GM21619 (cell line): ENCODE measurements at regions not wholly inside any gene's neighbourhood (a gene's known extent, or its start where the extent isn't known, plus 50 kb on each side); places are given as distances from the start of the nearest gene placed in this dataset.
A peak's percentile ranks its signal among the peaks of the same experiment; 100 is the strongest.

Experiments used
- ATAC-seq: cut with Tn5 transposase; IDR thresholded peaks from one replicate; pipeline ENCODE4 v1.9.1; 2021; ENCODE audit not compliant: unreplicated experiment

GRCh38 chr3:81291586-81291985 is 469.9 kb downstream of the GBE1 start:
- ATAC-seq: no peak

- no peak for ATAC-seq
Measured at GRCh38 chr3:81289676-81290075, 471.8 kb downstream of the GBE1 start.

GRCh38 chr3:81279481-81280379 is 481.7 kb downstream of the GBE1 start:
- ATAC-seq: no peak

- no peak for ATAC-seq
Measured at GRCh38 chr3:81277853-81278252, 483.6 kb downstream of the GBE1 start.

- ATAC-seq: no peak
Measured at GRCh38 chr3:81274671-81275070, 486.8 kb downstream of the GBE1 start.

GRCh38 chr3:81270603-81271379 is 490.7 kb downstream of the GBE1 start:
- ATAC-seq: peak; percentile 98

- ATAC-seq: no peak
Measured at GRCh38 chr3:81268526-81268925, 492.9 kb downstream of the GBE1 start.

GRCh38 chr3:81261996-81262395 is 499.4 kb downstream of the GBE1 start:
- ATAC-seq: no peak

GRCh38 chr3:81255463-81255862 is 506.0 kb downstream of the GBE1 start:
- ATAC-seq: no peak

- no peak for ATAC-seq
Measured at GRCh38 chr3:81251096-81251495, 510.3 kb downstream of the GBE1 start.

GRCh38 chr3:81249540-81250029 is 511.9 kb downstream of the GBE1 start:
- ATAC-seq: peak; percentile 86

- no peak for ATAC-seq
Measured at GRCh38 chr3:81245501-81245900, 515.9 kb downstream of the GBE1 start.

- ATAC-seq: no peak
Measured at GRCh38 chr3:81245043-81245442, 516.4 kb downstream of the GBE1 start.

GRCh38 chr3:81244231-81244630 is 517.2 kb downstream of the GBE1 start:
- ATAC-seq: no peak

GRCh38 chr3:81242871-81243270 is 518.6 kb downstream of the GBE1 start:
- ATAC-seq: peak; percentile 75

GRCh38 chr3:81237181-81237580 is 524.3 kb downstream of the GBE1 start:
- ATAC-seq: no peak

GRCh38 chr3:81218023-81218422 is 543.4 kb downstream of the GBE1 start:
- ATAC-seq: no peak

- ATAC-seq: no peak
Measured at GRCh38 chr3:81217101-81217500, 544.3 kb downstream of the GBE1 start.

GRCh38 chr3:81216192-81216591 is 545.3 kb downstream of the GBE1 start:
- ATAC-seq: no peak

- ATAC-seq: no peak
Measured at GRCh38 chr3:81214631-81215030, 546.8 kb downstream of the GBE1 start.

- no peak for ATAC-seq
Measured at GRCh38 chr3:81199587-81199986, 561.9 kb downstream of the GBE1 start.

GRCh38 chr3:81198756-81199155 is 562.7 kb downstream of the GBE1 start:
- ATAC-seq: no peak
